NCI-H2029 treated with DMSO at 0.1 percent for 48 hours (cell line): ENCODE measurements at regions not wholly inside any gene's neighbourhood (a gene's known extent, or its start where the extent isn't known, plus 50 kb on each side); places are given as distances from the start of the nearest gene placed in this dataset.

ENCODE experiments used
- DNase-seq: peaks from one replicate; lab custom pipeline; 2025; lab: John Stamatoyannopoulos, UW

GRCh38 chr2:30310371-30310770, 79.0 kb downstream of the LBH start:
- no peak for DNase-seq

- DNase-seq, result no peak
Observed at GRCh38 chr2:30310955-30311354, 79.6 kb downstream of the LBH start.

GRCh38 chr2:30311711-30312110, 80.4 kb downstream of the LBH start:
- DNase-seq, result no peak

- DNase-seq, result no peak
Observed at GRCh38 chr2:30312916-30313315, 81.6 kb downstream of the LBH start.

- no peak for DNase-seq
Observed at GRCh38 chr2:30314981-30315380, 83.6 kb downstream of the LBH start.

GRCh38 chr2:30315391-30316063, 84.2 kb downstream of the LBH start:
- no peak for DNase-seq

GRCh38 chr2:30316408-30316807, 85.1 kb downstream of the LBH start:
- DNase-seq, result no peak

- no peak for DNase-seq
Observed at GRCh38 chr2:30318987-30319782, 87.9 kb downstream of the LBH start.

- DNase-seq, result no peak
Observed at GRCh38 chr2:30321466-30321865, 90.1 kb downstream of the LBH start.

- no peak for DNase-seq
Observed at GRCh38 chr2:30323499-30323898, 92.2 kb downstream of the LBH start.

GRCh38 chr2:30324245-30324908, 93.0 kb downstream of the LBH start:
- no peak for DNase-seq

GRCh38 chr2:30325600-30326328, 94.4 kb downstream of the LBH start:
- no peak for DNase-seq

- DNase-seq, result no peak
Observed at GRCh38 chr2:30326497-30326896, 95.2 kb downstream of the LBH start.

GRCh38 chr2:30331038-30331437, 99.7 kb downstream of the LBH start:
- DNase-seq, result no peak

- DNase-seq, result no peak
Observed at GRCh38 chr2:30331869-30332268, 100.5 kb downstream of the LBH start.

GRCh38 chr2:30332791-30333453, 101.6 kb downstream of the LBH start:
- DNase-seq, result no peak

- DNase-seq, result no peak
Observed at GRCh38 chr2:30334762-30335363, 103.5 kb downstream of the LBH start.

GRCh38 chr2:30336084-30336483, 104.8 kb downstream of the LBH start:
- DNase-seq, result no peak

GRCh38 chr2:30336978-30337841, 105.9 kb downstream of the LBH start:
- no peak for DNase-seq

- DNase-seq, result no peak
Observed at GRCh38 chr2:30338475-30338874, 107.1 kb downstream of the LBH start.
